ENCODE measurements at regions not wholly inside any gene's neighbourhood (a gene's known extent, or its start where the extent isn't known, plus 50 kb on each side); places are given as distances from the start of the nearest gene placed in this dataset.
"Not testable (repeated sequence)": the region's sequence is repeated elsewhere in the genome, so short reads cannot be mapped to it uniquely, and the experiment has no call there.

GRCh38 chr19:28609091-28609755 lies 603.7 kb downstream of the UQCRFS1 start:
- peaks cover 9% of the 10 kb centered on the region for H3K9me3 Mint-ChIP-seq
- no peak overlapping the region for H3K27ac Mint-ChIP-seq
- H3K36me3 Mint-ChIP-seq = no peaks in the 10 kb centered on the region
- ATAC-seq = no peak
- no peak for DNase-seq (ENCODE audit: low spot score in 2 of 2)
- H3K4me3 Mint-ChIP-seq = no peak overlapping the region
- H3K4me1 Mint-ChIP-seq = no peaks in the 10 kb centered on the region

DNA sequence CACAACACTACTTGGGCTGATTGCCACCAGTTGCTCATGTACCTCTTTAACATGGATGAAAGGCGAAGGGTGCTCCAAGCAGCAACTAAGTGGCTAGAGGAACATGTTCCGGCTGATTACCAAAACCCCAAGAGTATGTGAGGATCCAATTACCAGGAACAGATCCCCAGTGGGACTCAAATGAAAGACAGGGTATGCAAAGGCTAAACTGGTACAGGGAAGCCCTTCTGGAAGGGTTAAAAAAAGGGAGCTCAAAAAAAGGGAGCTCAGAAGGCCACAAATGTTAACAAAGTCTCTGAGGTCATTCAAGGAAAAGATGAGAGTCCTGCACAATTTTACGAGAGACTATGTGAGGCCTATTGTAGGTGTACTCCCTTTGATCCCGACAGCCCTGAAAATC lies 604.7 kb downstream of the UQCRFS1 start:
- ATAC-seq (no peak), DNase-seq (ENCODE audit: low spot score in 2 of 2) (no peak)
- Mint-ChIP-seq H3K4me1 (no peaks in the 10 kb centered on the region), H3K4me3 (no peak overlapping the region), H3K36me3 (no peaks in the 10 kb centered on the region), H3K9me3 (peaks cover 7% of the 10 kb centered on the region), H3K27ac (no peak overlapping the region)

DNA sequence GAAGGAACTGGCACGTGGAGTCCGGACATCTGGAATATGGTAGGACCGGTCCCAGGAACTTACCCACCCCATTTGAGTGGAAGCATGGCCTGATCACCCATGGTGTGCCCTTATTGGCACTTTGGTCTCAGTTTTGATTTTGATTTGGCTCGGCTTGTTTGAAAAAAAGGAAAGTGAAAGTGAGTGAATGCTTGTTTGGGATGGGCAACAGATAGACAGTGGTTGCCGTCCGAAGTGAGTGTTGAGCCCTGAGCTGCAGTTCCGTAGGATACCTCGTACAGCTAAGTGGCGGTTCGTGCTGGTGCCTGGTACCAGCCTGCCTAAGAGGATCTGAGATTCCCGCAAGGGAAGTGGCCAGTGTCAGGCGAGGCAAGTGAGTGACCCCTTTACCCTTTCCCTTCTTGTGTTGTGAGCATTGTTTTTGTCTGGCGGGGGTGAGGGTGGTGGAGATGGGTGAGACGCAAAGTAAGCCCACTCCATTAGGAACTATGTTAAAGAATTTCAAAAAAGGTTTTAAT lies 605.8 kb downstream of the UQCRFS1 start:
- Mint-ChIP-seq H3K4me1 (no peaks in the 10 kb centered on the region), H3K36me3 (no peaks in the 10 kb centered on the region), H3K27ac (no peak overlapping the region), H3K4me3 (no peak overlapping the region), H3K9me3 (peaks cover 7% of the 10 kb centered on the region)
- no peak for ATAC-seq
- DNase-seq (ENCODE audit: low spot score in 2 of 2) = no peak

DNA sequence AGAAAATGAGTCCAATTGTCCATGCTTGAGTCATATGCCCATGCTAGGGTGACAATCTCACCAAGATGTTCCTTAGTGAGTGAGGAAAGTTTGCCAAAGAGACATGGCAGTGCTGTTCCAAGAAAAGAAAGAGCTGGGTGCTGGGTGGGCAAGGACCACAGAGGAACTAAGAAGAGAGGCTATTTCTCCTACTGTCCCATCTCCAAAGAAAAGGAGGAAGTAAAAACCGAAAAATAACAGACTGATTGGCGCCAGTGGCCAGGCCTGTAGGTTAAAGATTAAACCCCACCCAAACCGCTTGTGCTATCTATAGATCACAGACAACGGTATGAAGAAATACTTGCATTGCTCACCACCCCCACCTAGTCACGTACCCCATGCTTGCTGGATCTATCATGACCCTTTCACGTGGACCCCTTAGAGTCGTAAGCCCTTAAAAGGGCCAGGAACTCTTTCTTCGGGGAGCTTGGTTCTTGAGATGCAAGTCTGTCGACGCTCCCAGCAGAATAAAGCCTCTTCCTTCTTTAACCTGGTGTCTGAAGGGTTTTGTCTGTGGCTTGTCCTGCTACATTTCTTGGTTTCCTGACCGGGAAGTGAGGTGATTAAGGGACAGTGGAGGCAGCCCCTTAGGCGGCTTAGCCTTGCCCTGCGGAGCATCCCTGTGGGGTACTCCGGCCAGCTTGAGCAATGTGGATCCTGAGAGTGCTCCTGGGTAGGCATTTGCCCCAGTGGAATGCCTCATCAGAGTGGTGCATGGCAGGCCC lies 606.5 kb downstream of the UQCRFS1 start:
- Mint-ChIP-seq H3K27ac (no peak overlapping the region), H3K9me3 (peaks cover 7% of the 10 kb centered on the region), H3K36me3 (no peaks in the 10 kb centered on the region), H3K4me1 (no peaks in the 10 kb centered on the region), H3K4me3 (no peak overlapping the region)
- DNase-seq (ENCODE audit: low spot score in 2 of 2) (no peak), ATAC-seq (no peak)

GRCh38 chr19:28605501-28606268 lies 607.3 kb downstream of the UQCRFS1 start:
- Mint-ChIP-seq H3K4me3 (no peak overlapping the region), H3K9me3 (peaks cover 7% of the 10 kb centered on the region), H3K27ac (no peak overlapping the region), H3K4me1 (no peaks in the 10 kb centered on the region), H3K36me3 (no peaks in the 10 kb centered on the region)
- no peak for ATAC-seq
- DNase-seq (ENCODE audit: low spot score in 2 of 2) = no peak

GRCh38 chr19:28603453-28603852 lies 609.5 kb downstream of the UQCRFS1 start:
- Mint-ChIP-seq H3K36me3 (no peaks in the 10 kb centered on the region), H3K4me3 (no peak overlapping the region), H3K27ac (no peak overlapping the region), H3K9me3 (peaks cover 7% of the 10 kb centered on the region), H3K4me1 (no peaks in the 10 kb centered on the region)
- no peak for DNase-seq (ENCODE audit: low spot score in 2 of 2)
- ATAC-seq = no peak

DNA sequence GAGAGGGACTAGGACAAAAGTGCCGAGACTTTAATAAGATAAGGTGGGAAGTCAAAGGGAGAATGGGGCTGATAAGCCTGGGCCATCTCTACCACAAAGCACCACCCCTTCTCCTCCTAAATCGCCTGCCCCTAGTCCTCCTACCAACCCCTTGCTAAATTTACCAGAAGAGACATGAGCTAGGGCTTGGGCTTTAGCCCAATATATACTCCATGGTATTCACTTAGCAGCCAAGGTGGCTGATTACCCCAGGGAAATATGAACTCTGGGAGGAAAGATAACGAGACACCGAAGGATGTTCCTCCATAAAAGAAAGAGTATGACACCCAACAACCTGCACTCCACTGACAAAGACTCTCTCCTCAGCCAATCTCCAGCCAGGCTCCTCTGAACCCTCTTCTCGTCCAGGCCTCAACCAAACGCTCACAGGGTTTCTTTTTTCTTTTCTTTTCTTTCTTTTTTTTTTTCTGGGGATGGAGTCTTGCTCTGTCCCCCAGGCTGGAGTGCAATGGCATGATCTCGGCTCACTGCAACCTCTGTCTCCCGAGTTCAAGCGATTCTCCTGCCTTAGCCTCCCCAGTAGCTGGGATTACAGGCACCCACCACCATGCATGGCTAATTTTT lies 610.2 kb downstream of the UQCRFS1 start:
- Mint-ChIP-seq H3K4me1 (no peaks in the 10 kb centered on the region), H3K36me3 (no peaks in the 10 kb centered on the region), H3K9me3 (peaks cover 7% of the 10 kb centered on the region), H3K4me3 (no peak overlapping the region), H3K27ac (no peak overlapping the region)
- DNase-seq (ENCODE audit: low spot score in 2 of 2) (no peak), ATAC-seq (no peak)

DNA sequence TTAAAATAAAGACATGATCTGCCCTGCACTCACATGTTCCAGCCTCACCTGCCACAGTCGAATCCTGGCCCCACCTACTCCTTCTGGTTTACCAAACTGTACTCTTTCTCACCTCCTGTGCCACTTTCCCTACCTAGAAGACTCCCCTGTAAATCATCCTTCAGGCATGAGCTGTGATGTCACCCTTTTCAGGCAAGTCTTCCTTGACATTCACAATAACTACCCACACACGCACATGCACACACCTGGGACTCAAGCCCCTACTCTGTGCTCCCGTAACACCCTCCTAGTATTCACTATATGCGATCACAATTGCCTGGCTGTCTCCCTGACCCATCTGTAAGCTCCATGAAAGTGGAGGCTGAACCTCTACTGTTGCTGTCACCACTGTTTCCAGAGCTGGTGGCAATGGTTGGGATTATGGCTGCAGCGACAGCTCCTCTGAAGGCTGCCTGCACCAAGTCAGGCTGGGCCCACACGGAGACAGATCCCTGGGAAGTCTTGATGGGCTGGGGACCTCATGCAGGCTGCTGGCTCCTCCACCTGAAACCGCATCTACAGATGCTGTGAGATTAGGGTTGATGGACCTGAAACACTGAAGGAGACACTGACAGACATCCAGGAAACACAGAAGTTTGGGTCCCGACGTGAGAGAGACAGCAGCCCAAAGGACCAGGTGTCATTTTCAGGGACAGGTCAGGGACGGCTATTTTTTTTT lies 611.1 kb downstream of the UQCRFS1 start:
- H3K4me1 Mint-ChIP-seq = no peaks in the 10 kb centered on the region
- no peak overlapping the region for H3K27ac Mint-ChIP-seq
- DNase-seq (ENCODE audit: low spot score in 2 of 2) (no peak), ATAC-seq (peak; percentile 8)
- H3K4me3 Mint-ChIP-seq = no peak overlapping the region
- H3K36me3 Mint-ChIP-seq = no peaks in the 10 kb centered on the region
- peaks cover 5% of the 10 kb centered on the region for H3K9me3 Mint-ChIP-seq

GRCh38 chr19:28598861-28599260 lies 614.1 kb downstream of the UQCRFS1 start:
- H3K4me3 Mint-ChIP-seq = no peak overlapping the region
- no peak overlapping the region for H3K27ac Mint-ChIP-seq

GRCh38 chr19:28596561-28597071 lies 616.3 kb downstream of the UQCRFS1 start:
- H3K27ac Mint-ChIP-seq = no peak overlapping the region
- H3K9me3 Mint-ChIP-seq = peaks cover 12% of the 10 kb centered on the region
- H3K4me1 Mint-ChIP-seq = no peaks in the 10 kb centered on the region
- no peak overlapping the region for H3K4me3 Mint-ChIP-seq
- DNase-seq (ENCODE audit: low spot score in 2 of 2) (no peak), ATAC-seq (no peak)
- H3K36me3 Mint-ChIP-seq = no peaks in the 10 kb centered on the region

More at GRCh38 chr19:28598861-28599260, 614.1 kb downstream of the UQCRFS1 start:
- DNase-seq (ENCODE audit: low spot score in 2 of 2) (no peak), ATAC-seq (no peak)
- Mint-ChIP-seq H3K36me3 (no peaks in the 10 kb centered on the region), H3K9me3 (peaks cover 10% of the 10 kb centered on the region), H3K4me1 (no peaks in the 10 kb centered on the region)

- Mint-ChIP-seq H3K27ac (no peak overlapping the region), H3K9me3 (peaks cover 12% of the 10 kb centered on the region), H3K36me3 (no peaks in the 10 kb centered on the region), H3K4me3 (no peak overlapping the region), H3K4me1 (no peaks in the 10 kb centered on the region)
- ATAC-seq (no peak), DNase-seq (ENCODE audit: low spot score in 2 of 2) (no peak)
Measured at GRCh38 chr19:28595722-28596480, 617.0 kb downstream of the UQCRFS1 start.

DNA sequence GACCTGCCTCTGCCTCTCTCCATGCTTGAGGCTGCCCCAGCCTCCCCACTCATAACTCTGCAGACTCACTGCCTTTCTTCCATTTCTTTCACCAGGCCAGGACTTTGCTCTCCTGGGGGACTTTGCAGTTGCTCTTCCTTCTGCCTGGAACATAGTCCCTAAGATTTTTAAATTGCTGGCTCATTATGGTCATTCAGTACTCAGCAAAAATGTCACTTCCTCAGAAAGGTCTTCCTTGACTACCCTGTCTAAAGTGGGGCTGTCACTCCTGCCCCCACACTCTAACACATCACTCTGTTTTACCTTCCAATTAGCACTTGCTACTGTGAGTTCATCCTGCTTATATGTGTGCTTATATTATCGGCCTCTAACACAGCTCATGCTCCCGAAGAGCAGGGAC lies 618.2 kb downstream of the UQCRFS1 start:
- Mint-ChIP-seq H3K36me3 (no peaks in the 10 kb centered on the region), H3K4me3 (no peak overlapping the region), H3K27ac (no peak overlapping the region), H3K4me1 (peaks cover 1% of the 10 kb centered on the region), H3K9me3 (peaks cover 13% of the 10 kb centered on the region)
- no peak for ATAC-seq
- DNase-seq (ENCODE audit: low spot score in 2 of 2) = no peak

DNA sequence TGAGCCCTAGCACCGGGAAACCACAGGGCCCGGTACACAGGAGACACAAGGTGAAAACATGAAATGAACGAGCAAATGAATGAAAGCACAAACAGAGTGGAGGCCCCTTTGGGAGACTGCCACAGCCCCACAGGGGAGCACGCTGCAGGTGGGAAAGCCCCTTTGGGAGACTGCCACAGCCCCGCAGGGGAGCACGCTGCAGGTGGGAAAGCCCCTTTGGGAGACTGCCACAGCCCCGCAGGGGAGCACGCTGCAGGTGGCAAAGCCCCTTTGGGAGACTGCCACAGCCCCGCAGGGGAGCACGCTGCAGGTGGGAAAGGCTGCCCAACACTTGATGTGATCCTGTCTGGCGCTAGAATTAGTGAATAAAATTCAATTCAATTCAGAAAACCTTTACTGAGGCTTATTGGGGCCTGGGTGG lies 623.0 kb downstream of the UQCRFS1 start:
- H3K4me1 Mint-ChIP-seq; ATAC-seq; DNase-seq (ENCODE audit: low spot score in 2 of 2); H3K4me3 Mint-ChIP-seq; H3K36me3 Mint-ChIP-seq; H3K27ac Mint-ChIP-seq: not testable (repeated sequence)
- H3K9me3 Mint-ChIP-seq = peaks cover 10% of the 10 kb centered on the region

DNA sequence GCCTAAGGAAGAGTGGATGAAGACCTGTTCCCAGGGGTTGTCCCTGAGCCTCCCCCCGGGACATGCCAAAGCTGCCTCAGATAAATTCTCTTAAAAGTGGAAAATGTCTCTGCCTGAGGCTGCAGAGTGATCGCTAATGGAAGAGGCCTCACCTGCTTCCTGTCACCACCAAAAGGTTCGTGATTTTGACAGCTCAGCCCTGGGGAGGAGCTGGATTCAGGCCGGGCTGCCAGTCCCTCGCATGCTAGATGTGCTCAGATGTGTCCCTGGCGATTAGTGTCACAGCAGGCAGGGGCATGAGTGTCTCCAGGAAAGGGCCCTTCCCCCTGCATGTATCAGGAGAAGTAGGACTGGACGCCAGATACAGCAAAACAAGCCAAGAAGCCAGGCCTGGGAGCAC lies 626.5 kb downstream of the UQCRFS1 start:
- Mint-ChIP-seq H3K9me3 (peaks cover 5% of the 10 kb centered on the region), H3K36me3 (no peaks in the 10 kb centered on the region), H3K27ac (no peak overlapping the region), H3K4me1 (peaks cover 4% of the 10 kb centered on the region), H3K4me3 (no peak overlapping the region)
- DNase-seq (ENCODE audit: low spot score in 2 of 2) (no peak), ATAC-seq (no peak)
